ENCODE measurements at regions not wholly inside any gene's neighbourhood (a gene's known extent, or its start where the extent isn't known, plus 50 kb on each side); places are given as distances from the start of the nearest gene placed in this dataset.

DNA sequence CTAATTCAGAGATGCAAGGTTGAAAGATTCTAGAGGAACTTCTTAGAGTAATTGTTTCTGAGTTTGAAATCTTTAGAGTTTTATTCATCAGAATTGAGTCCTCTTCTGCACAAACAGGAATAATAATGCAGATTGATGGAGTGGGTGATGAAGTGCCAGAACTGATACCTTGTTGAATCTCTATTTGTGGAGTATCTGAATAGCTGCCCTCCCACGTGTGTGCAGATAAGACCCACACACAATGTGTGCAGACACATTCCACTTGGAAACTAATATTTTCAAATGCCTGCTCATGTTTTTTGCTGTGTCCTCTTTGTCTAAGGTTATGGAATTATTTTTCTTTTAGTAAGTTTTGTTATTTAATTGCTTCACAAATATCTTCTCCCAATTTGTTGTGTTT lies 1167.8 kb upstream of the MAP3K7 start:
- TF ChIP-seq, protein P1, sequence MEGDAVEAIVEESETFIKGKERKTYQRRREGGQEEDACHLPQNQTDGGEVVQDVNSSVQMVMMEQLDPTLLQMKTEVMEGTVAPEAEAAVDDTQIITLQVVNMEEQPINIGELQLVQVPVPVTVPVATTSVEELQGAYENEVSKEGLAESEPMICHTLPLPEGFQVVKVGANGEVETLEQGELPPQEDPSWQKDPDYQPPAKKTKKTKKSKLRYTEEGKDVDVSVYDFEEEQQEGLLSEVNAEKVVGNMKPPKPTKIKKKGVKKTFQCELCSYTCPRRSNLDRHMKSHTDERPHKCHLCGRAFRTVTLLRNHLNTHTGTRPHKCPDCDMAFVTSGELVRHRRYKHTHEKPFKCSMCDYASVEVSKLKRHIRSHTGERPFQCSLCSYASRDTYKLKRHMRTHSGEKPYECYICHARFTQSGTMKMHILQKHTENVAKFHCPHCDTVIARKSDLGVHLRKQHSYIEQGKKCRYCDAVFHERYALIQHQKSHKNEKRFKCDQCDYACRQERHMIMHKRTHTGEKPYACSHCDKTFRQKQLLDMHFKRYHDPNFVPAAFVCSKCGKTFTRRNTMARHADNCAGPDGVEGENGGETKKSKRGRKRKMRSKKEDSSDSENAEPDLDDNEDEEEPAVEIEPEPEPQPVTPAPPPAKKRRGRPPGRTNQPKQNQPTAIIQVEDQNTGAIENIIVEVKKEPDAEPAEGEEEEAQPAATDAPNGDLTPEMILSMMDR (IDR thresholded peaks at IDR 0.05), result no peak
- Histone ChIP-seq H3K27me3 (no peaks in the 10 kb centered on the region), H3K4me3 (no peak overlapping the region), H3K4me1 (no peaks in the 10 kb centered on the region), H3K27ac (no peak overlapping the region), H3K9me3 (no peaks in the 10 kb centered on the region), H3K36me3 (no peaks in the 10 kb centered on the region)
- intact Hi-C loops (cut with DNase I; ENCODE audit: low total_unique reads), result no loop called here
- no peak for DNase-seq

DNA sequence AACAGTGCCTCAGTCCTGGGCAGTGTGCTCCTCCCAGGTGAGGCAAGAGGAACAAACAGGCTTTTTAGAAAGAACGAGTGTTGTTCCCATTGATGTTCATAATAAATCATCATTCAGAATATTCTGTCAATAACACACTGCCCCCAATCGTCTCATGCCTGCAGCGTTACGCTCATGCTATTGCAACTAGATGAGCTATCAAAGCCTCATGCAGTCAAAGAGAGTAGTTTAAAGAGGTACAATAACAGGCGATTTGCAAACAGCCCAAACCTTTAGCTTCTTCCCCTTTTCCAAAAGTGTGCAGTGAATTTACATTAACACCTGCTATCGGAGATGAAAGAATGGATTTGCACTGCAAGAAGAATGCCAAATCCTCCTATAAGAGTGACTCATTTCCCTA lies 1164.7 kb upstream of the MAP3K7 start:
- DNase-seq, result no peak
- TF ChIP-seq, protein P1 (IDR thresholded peaks at IDR 0.05), result no peak
- no peak overlapping the region for H3K4me3 ChIP-seq
- no peak overlapping the region for H3K27ac ChIP-seq
- H3K27me3 ChIP-seq, result no peaks in the 10 kb centered on the region
- H3K4me1 ChIP-seq, result no peaks in the 10 kb centered on the region
- H3K9me3 ChIP-seq, result no peaks in the 10 kb centered on the region
- intact Hi-C loops (cut with DNase I; ENCODE audit: low total_unique reads), result no loop called here
- no peaks in the 10 kb centered on the region for H3K36me3 ChIP-seq

DNA sequence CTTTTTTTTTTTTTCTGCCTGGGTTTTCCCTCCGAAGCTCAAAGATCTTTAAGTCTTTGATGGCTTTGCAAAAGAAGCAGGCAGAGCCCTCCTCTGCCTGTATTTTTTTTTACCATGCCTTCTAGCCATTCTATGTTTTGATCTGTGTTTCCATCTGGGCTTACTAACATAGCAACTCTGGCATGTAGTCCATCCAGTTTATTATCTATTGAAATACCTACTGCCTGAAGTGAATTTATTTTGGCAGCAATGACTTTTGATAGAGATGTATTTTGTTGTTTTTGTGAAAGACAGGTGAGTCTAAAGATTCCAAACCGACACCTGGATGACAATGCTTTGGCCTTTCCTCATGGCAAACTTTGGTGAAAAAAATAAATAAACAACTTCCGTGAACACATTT lies 1157.7 kb upstream of the MAP3K7 start:
- intact Hi-C loops (cut with DNase I; ENCODE audit: low total_unique reads), result no loop called here
- Histone ChIP-seq H3K36me3 (no peaks in the 10 kb centered on the region), H3K27ac (no peak overlapping the region), H3K9me3 (no peaks in the 10 kb centered on the region), H3K4me3 (no peak overlapping the region), H3K4me1 (no peaks in the 10 kb centered on the region), H3K27me3 (no peaks in the 10 kb centered on the region)
- TF ChIP-seq, protein P1 (IDR thresholded peaks at IDR 0.05), result no peak
- DNase-seq, result no peak

DNA sequence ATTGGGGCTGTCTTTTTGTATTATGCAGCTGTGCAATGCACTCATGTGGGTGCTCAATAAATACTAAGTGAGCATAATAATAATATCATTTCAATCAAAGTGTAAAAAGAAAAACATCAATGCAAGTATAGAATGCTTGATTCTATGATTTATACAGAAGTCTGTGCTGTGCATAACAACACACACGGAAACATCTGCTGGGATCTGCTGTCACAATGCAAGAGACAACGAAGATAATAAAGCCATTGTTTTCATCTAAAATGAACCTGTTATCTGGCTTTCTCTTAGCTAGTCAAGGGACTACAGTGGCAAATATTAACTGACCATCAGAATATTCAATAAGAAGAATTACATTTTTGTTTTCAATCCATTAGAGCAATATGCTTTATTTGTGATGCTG lies 1156.9 kb upstream of the MAP3K7 start:
- no peak overlapping the region for H3K4me3 ChIP-seq
- no peaks in the 10 kb centered on the region for H3K36me3 ChIP-seq
- no peak overlapping the region for H3K27ac ChIP-seq
- DNase-seq, result no peak
- intact Hi-C loops (cut with DNase I; ENCODE audit: low total_unique reads), result no loop called here
- TF ChIP-seq, protein P1 (IDR thresholded peaks at IDR 0.05), result no peak
- H3K9me3 ChIP-seq, result no peaks in the 10 kb centered on the region
- no peaks in the 10 kb centered on the region for H3K4me1 ChIP-seq
- H3K27me3 ChIP-seq, result no peaks in the 10 kb centered on the region

DNA sequence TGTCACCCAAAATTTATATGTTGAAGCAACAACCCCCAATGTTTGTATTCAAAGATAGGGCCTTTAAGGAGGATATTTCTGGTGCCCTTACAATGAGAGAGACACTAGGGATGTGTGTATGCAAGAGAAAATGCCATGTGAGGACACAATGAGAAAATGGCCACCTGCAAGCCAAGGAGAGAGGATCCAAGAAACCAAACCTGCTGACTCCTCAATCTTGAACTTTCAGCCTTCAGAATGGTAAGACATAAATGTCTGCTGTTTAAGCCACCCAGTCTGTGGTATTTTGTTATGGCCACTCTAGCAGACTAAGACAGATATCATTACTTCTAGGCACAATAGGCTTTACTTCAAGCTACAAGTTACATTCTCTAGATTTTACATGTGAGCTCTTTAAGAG lies 1145.1 kb upstream of the MAP3K7 start:
- DNase-seq, result no peak
- H3K4me3 ChIP-seq, result no peak overlapping the region
- no peaks in the 10 kb centered on the region for H3K9me3 ChIP-seq
- H3K27ac ChIP-seq, result no peak overlapping the region
- intact Hi-C loops (cut with DNase I; ENCODE audit: low total_unique reads), result no loop called here
- H3K27me3 ChIP-seq, result no peaks in the 10 kb centered on the region
- TF ChIP-seq, protein P1 (IDR thresholded peaks at IDR 0.05), result no peak
- H3K36me3 ChIP-seq, result no peaks in the 10 kb centered on the region
- no peaks in the 10 kb centered on the region for H3K4me1 ChIP-seq

DNA sequence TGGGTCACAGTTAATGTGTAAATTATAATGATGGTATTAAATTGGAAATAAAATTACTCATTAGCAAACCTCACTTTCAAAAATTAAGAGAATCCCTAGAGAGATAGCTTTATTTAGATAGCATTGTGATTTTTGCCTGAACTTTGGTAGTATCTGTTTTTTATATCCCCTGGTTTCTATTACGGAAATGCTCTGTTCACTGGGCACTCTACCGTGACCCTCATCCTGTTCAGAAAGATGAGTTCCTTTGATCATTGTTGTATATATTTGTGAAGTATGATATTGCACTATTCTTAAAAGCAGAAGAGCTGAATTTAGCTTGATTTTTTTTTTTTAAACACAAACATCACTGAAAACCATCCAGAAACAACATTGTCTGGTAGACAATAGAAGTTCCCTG lies 1143.8 kb upstream of the MAP3K7 start:
- TF ChIP-seq, protein P1 (IDR thresholded peaks at IDR 0.05), result no peak
- no peak overlapping the region for H3K4me3 ChIP-seq
- no peaks in the 10 kb centered on the region for H3K9me3 ChIP-seq
- no peaks in the 10 kb centered on the region for H3K27me3 ChIP-seq
- H3K36me3 ChIP-seq, result no peaks in the 10 kb centered on the region
- H3K4me1 ChIP-seq, result no peaks in the 10 kb centered on the region
- DNase-seq, result no peak
- intact Hi-C loops (cut with DNase I; ENCODE audit: low total_unique reads), result no loop called here
- H3K27ac ChIP-seq, result no peak overlapping the region
